Astrocyte (in vitro differentiated cells and primary cell): ENCODE measurements at regions not wholly inside any gene's neighbourhood (a gene's known extent, or its start where the extent isn't known, plus 50 kb on each side); places are given as distances from the start of the nearest gene placed in this dataset.

ENCODE experiments used
- DNase-seq: peaks from one replicate; pipeline ENCODE4 v3.0.0-alpha.2; 2010; ENCODE audit warnings: low read depth
- FAIRE-seq: peaks from 2 replicates; lab custom pipeline; 2011; peaks lifted over from hg19 to GRCh38; lab: Jason Lieb, UNC
- H2AFZ ChIP-seq: 2 replicates; pipeline ENCODE4 v1.6.0; 2012; ENCODE audit warnings: low read depth, low read length, inconsistent platforms
- H3K27ac ChIP-seq: 2 replicates; pipeline ENCODE4 v1.5.1; 2011; ENCODE audit warnings: low read depth, low read length, inconsistent platforms
- H3K27me3 ChIP-seq: 2 replicates; pipeline ENCODE4 v1.6.0; 2011; ENCODE audit warnings: low read length, inconsistent platforms; ENCODE audit not compliant: insufficient read depth
- H3K36me3 ChIP-seq: 2 replicates; pipeline ENCODE4 v1.5.1; 2011; ENCODE audit warnings: low read length, inconsistent platforms; ENCODE audit not compliant: insufficient read depth
- H3K4me1 ChIP-seq: 2 replicates; pipeline ENCODE4 v1.5.1; 2011; ENCODE audit warnings: low read length, inconsistent platforms; ENCODE audit not compliant: insufficient read depth
- H3K4me2 ChIP-seq: 2 replicates; pipeline ENCODE4 v1.6.0; 2012; ENCODE audit warnings: low read length, inconsistent platforms
- H3K4me3 ChIP-seq: 2 replicates; pipeline ENCODE4 v1.5.1; 2011; ENCODE audit warnings: low read depth, mild to moderate bottlenecking, low read length, inconsistent platforms; ENCODE audit not compliant: insufficient read depth
- H3K79me2 ChIP-seq: 2 replicates; pipeline ENCODE4 v1.6.0; 2012; ENCODE audit warnings: mild to moderate bottlenecking, low read length, inconsistent platforms; ENCODE audit not compliant: insufficient read depth
- H3K9ac ChIP-seq: 2 replicates; pipeline ENCODE4 v1.6.0; 2012; ENCODE audit warnings: mild to moderate bottlenecking, low read length, inconsistent platforms
- H3K9me3 ChIP-seq: 2 replicates; pipeline ENCODE4 v1.5.1; 2012; ENCODE audit warnings: low read depth, mild to moderate bottlenecking, low read length, inconsistent platforms; ENCODE audit not compliant: insufficient read depth
- H4K20me1 ChIP-seq: 2 replicates; pipeline ENCODE4 v1.6.0; 2012; ENCODE audit warnings: low read length, inconsistent platforms; ENCODE audit not compliant: insufficient read depth
- H3K27ac Mint-ChIP-seq: one replicate; pipeline ENCODE4 v1.8.0; 2021; ENCODE audit warnings: mild to moderate bottlenecking, mixed read lengths; ENCODE audit not compliant: unreplicated experiment
- H3K27me3 Mint-ChIP-seq: one replicate; pipeline ENCODE4 v1.8.0; 2021; ENCODE audit warnings: low read depth, mixed read lengths; ENCODE audit not compliant: unreplicated experiment
- H3K36me3 Mint-ChIP-seq: one replicate; pipeline ENCODE4 v1.8.0; 2021; ENCODE audit warnings: low read depth, mixed read lengths; ENCODE audit not compliant: unreplicated experiment
- H3K4me1 Mint-ChIP-seq: one replicate; pipeline ENCODE4 v1.8.0; 2021; ENCODE audit warnings: low read depth, mixed read lengths; ENCODE audit not compliant: unreplicated experiment
- H3K4me3 Mint-ChIP-seq: one replicate; pipeline ENCODE4 v1.8.0; 2021; ENCODE audit warnings: mild to moderate bottlenecking, moderate library complexity, mixed read lengths; ENCODE audit not compliant: unreplicated experiment
- H3K9me3 Mint-ChIP-seq: one replicate; pipeline ENCODE4 v1.8.0; 2021; ENCODE audit warnings: mild to moderate bottlenecking, mixed read lengths; ENCODE audit not compliant: unreplicated experiment
- CTCF ChIP-seq: IDR thresholded peaks from 2 replicates; pipeline ENCODE4 v1.5.1; 2011; ENCODE audit warnings: low read depth, mild to moderate bottlenecking, inconsistent platforms, low read length, moderate library complexity; ENCODE audit not compliant: insufficient read depth
- EZH2 ChIP-seq: IDR thresholded peaks from 2 replicates; pipeline ENCODE4 v1.6.1; 2012; ENCODE audit warnings: mild to moderate bottlenecking, low read length, inconsistent platforms; ENCODE audit not compliant: insufficient read depth

- Histone ChIP-seq H3K79me2 (no peaks in the 10 kb centered on the region), H3K9me3 (no peaks in the 10 kb centered on the region), H4K20me1 (no peaks in the 10 kb centered on the region), H3K27me3 (no peaks in the 10 kb centered on the region), H3K4me1 (no peaks in the 10 kb centered on the region), H3K27ac (no peak overlapping the region), H3K9ac (no peak overlapping the region), H3K4me3 (no peak overlapping the region), H3K4me2 (no peak overlapping the region), H3K36me3 (no peaks in the 10 kb centered on the region), H2AFZ (no peak overlapping the region)
- no peak for TF ChIP-seq EZH2
- TF ChIP-seq CTCF, result no peak
- DNase-seq (no peak), FAIRE-seq (no peak)
- Mint-ChIP-seq H3K9me3 (no peaks in the 10 kb centered on the region), H3K36me3 (no peaks in the 10 kb centered on the region), H3K4me1 (no peaks in the 10 kb centered on the region), H3K4me3 (no peak overlapping the region), H3K27me3 (no peaks in the 10 kb centered on the region), H3K27ac (no peak overlapping the region)
Measured at GRCh38 chr4:32572366-32572765, 1852.2 kb downstream of the PCDH7 start.

DNA sequence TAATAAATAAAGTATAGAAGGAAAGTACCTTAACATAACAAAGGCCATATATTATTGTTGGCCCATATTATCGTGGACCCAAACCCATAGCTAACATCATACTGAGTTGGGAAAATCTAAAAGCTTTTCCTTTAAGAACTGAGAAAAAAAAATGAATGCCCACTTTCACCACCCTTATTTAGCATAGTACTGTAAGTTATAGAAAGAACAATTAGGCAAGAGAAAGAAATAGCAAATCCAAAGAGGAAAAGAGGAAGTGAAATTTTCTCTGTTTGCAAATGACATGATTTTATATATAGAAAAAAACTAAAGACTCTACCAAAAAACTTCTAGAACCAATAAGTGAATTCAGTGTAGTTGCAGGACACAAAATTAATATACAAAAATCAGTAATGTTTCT is 1854.6 kb downstream of the PCDH7 start:
- no peaks in the 10 kb centered on the region for H3K36me3 Mint-ChIP-seq
- TF ChIP-seq EZH2 (no peak), CTCF (no peak)
- no peaks in the 10 kb centered on the region for H4K20me1 ChIP-seq
- no peak overlapping the region for H3K4me3 Mint-ChIP-seq
- H3K4me2 ChIP-seq, result no peak overlapping the region
- no peak overlapping the region for H3K4me3 ChIP-seq
- H3K27me3 ChIP-seq, result no peaks in the 10 kb centered on the region
- H3K9me3 ChIP-seq, result no peaks in the 10 kb centered on the region
- DNase-seq (no peak), FAIRE-seq (no peak)
- H3K27me3 Mint-ChIP-seq, result no peaks in the 10 kb centered on the region
- H3K4me1 Mint-ChIP-seq, result no peaks in the 10 kb centered on the region
- H2AFZ ChIP-seq, result no peak overlapping the region
- H3K9ac ChIP-seq, result no peak overlapping the region
- H3K27ac ChIP-seq, result no peak overlapping the region
- no peaks in the 10 kb centered on the region for H3K9me3 Mint-ChIP-seq
- H3K4me1 ChIP-seq, result no peaks in the 10 kb centered on the region
- no peak overlapping the region for H3K27ac Mint-ChIP-seq
- H3K36me3 ChIP-seq, result no peaks in the 10 kb centered on the region
- no peaks in the 10 kb centered on the region for H3K79me2 ChIP-seq

DNA sequence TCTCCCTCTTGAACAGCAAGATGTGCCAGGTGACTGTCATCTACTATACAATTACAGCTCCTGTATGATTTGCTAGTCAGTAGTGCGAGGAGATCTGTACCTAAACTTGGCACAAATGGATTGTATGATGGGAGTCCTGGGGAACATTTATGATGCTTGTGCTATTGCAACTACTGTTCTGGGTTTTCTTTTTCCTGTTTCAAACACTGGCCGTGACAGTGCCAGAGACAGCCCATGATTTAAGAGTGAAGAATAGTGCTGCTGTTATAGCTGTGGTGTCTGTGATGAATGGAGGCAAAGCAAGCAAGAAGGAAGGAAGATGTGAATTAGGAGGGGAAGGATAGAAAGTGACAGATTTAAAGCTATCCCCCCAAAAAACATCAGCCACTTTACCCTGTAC is 1868.9 kb downstream of the PCDH7 start:
- no peaks in the 10 kb centered on the region for H3K36me3 Mint-ChIP-seq
- H3K27me3 Mint-ChIP-seq, result no peaks in the 10 kb centered on the region
- no peak for TF ChIP-seq CTCF
- no peak for TF ChIP-seq EZH2
- Histone ChIP-seq H2AFZ (no peak overlapping the region), H3K9ac (no peak overlapping the region), H3K27me3 (no peaks in the 10 kb centered on the region), H3K36me3 (no peaks in the 10 kb centered on the region), H3K4me3 (no peak overlapping the region), H3K4me1 (no peaks in the 10 kb centered on the region), H3K27ac (no peak overlapping the region), H3K79me2 (no peaks in the 10 kb centered on the region), H3K4me2 (no peak overlapping the region), H4K20me1 (no peaks in the 10 kb centered on the region), H3K9me3 (no peaks in the 10 kb centered on the region)
- no peaks in the 10 kb centered on the region for H3K4me1 Mint-ChIP-seq
- H3K4me3 Mint-ChIP-seq, result no peak overlapping the region
- DNase-seq (no peak), FAIRE-seq (no peak)
- H3K9me3 Mint-ChIP-seq, result peaks cover 2% of the 10 kb centered on the region
- no peak overlapping the region for H3K27ac Mint-ChIP-seq
